ENCODE measurements at regions not wholly inside any gene's neighbourhood (a gene's known extent, or its start where the extent isn't known, plus 50 kb on each side); places are given as distances from the start of the nearest gene placed in this dataset.
"Not testable (repeated sequence)": the region's sequence is repeated elsewhere in the genome, so short reads cannot be mapped to it uniquely, and the experiment has no call there.

GRCh38 chr17:68142595-68142994 is 105.2 kb upstream of the AMZ2 start:
- no peak for DNase-seq

GRCh38 chr17:68143425-68143824 is 104.4 kb upstream of the AMZ2 start:
- DNase-seq, result no peak

GRCh38 chr17:68145088-68145487 is 102.8 kb upstream of the AMZ2 start:
- DNase-seq, result no peak

- DNase-seq, result no peak
Measured at GRCh38 chr17:68148936-68149335, 98.9 kb upstream of the AMZ2 start.

GRCh38 chr17:68152161-68152571 is 95.7 kb upstream of the AMZ2 start:
- no peak for DNase-seq

- DNase-seq, result no peak
Measured at GRCh38 chr17:68155692-68156091, 92.2 kb upstream of the AMZ2 start.

- DNase-seq, result no peak
Measured at GRCh38 chr17:68161644-68162428, 86.0 kb upstream of the AMZ2 start.

GRCh38 chr17:68168273-68169164 is 79.3 kb upstream of the AMZ2 start:
- DNase-seq, result not testable (repeated sequence)

- DNase-seq, result not testable (repeated sequence)
Measured at GRCh38 chr17:68169165-68169821, 78.5 kb upstream of the AMZ2 start.

- no peak for DNase-seq
Measured at GRCh38 chr17:68169840-68170239, 78.0 kb upstream of the AMZ2 start.

GRCh38 chr17:68170246-68170645 is 77.6 kb upstream of the AMZ2 start:
- no peak for DNase-seq

GRCh38 chr17:68172461-68172954 is 75.3 kb upstream of the AMZ2 start:
- peak; percentile 58 for DNase-seq

GRCh38 chr17:68175416-68175815 is 72.4 kb upstream of the AMZ2 start:
- no peak for DNase-seq

GRCh38 chr17:68175905-68176304 is 71.9 kb upstream of the AMZ2 start:
- no peak for DNase-seq

- no peak for DNase-seq
Measured at GRCh38 chr17:68176718-68177117, 71.1 kb upstream of the AMZ2 start.

GRCh38 chr17:68178831-68179230 is 69.0 kb upstream of the AMZ2 start:
- DNase-seq, result no peak

- DNase-seq, result no peak
Measured at GRCh38 chr17:68179236-68179925, 68.5 kb upstream of the AMZ2 start.

GRCh38 chr17:68179926-68180285 is 67.9 kb upstream of the AMZ2 start:
- DNase-seq, result no peak

- no peak for DNase-seq
Measured at GRCh38 chr17:68182011-68182306, 65.9 kb upstream of the AMZ2 start.

- no peak for DNase-seq
Measured at GRCh38 chr17:68182940-68183551, 64.8 kb upstream of the AMZ2 start.

- DNase-seq, result no peak
Measured at GRCh38 chr17:68184141-68184571, 63.7 kb upstream of the AMZ2 start.

- no peak for DNase-seq
Measured at GRCh38 chr17:68184816-68185436, 62.9 kb upstream of the AMZ2 start.
